ENCODE measurements at regions not wholly inside any gene's neighbourhood (a gene's known extent, or its start where the extent isn't known, plus 50 kb on each side); places are given as distances from the start of the nearest gene placed in this dataset.

DNA sequence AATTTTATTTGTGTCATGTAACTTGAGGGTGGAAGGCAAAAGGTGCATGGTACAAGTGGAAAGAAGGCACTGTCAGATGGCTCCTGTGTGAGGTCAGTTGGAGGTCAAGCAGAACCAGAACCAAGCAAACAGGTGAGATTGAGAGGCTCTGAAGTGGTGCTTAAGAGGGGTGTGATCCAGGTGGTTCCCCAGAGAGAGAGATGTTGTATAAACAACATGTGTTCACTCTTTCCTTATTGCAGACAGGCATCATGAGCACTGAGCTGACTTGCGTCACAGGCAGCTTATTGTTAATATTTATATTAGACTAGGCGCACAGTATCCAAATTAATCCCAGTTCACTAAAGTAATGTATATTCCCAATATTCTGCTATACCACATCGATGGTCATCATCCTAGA lies 56.8 kb downstream of the CXCL13 start:
- TF ChIP-seq CHD2 (IDR thresholded peaks at IDR 0.05; ENCODE audit: low read length, partially characterized antibody) (no peak), POLR2A (IDR thresholded peaks at IDR 0.05; ENCODE audit: low read length) (no peak), RCOR1 (IDR thresholded peaks at IDR 0.05; ENCODE audit: low read depth, low read length) (no peak), EP300 (IDR thresholded peaks at IDR 0.05) (no peak), SMC3 (IDR thresholded peaks at IDR 0.05) (no peak)
- TF ChIP-seq, protein P1, sequence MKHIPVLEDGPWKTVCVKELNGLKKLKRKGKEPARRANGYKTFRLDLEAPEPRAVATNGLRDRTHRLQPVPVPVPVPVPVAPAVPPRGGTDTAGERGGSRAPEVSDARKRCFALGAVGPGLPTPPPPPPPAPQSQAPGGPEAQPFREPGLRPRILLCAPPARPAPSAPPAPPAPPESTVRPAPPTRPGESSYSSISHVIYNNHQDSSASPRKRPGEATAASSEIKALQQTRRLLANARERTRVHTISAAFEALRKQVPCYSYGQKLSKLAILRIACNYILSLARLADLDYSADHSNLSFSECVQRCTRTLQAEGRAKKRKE (CRISPR knock-in tag; IDR thresholded peaks at IDR 0.05; ENCODE audit: low read depth) = no peak
- TF ChIP-seq, protein P2, sequence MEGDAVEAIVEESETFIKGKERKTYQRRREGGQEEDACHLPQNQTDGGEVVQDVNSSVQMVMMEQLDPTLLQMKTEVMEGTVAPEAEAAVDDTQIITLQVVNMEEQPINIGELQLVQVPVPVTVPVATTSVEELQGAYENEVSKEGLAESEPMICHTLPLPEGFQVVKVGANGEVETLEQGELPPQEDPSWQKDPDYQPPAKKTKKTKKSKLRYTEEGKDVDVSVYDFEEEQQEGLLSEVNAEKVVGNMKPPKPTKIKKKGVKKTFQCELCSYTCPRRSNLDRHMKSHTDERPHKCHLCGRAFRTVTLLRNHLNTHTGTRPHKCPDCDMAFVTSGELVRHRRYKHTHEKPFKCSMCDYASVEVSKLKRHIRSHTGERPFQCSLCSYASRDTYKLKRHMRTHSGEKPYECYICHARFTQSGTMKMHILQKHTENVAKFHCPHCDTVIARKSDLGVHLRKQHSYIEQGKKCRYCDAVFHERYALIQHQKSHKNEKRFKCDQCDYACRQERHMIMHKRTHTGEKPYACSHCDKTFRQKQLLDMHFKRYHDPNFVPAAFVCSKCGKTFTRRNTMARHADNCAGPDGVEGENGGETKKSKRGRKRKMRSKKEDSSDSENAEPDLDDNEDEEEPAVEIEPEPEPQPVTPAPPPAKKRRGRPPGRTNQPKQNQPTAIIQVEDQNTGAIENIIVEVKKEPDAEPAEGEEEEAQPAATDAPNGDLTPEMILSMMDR (IDR thresholded peaks at IDR 0.05) = no peak
- TF ChIP-seq, protein P3, sequence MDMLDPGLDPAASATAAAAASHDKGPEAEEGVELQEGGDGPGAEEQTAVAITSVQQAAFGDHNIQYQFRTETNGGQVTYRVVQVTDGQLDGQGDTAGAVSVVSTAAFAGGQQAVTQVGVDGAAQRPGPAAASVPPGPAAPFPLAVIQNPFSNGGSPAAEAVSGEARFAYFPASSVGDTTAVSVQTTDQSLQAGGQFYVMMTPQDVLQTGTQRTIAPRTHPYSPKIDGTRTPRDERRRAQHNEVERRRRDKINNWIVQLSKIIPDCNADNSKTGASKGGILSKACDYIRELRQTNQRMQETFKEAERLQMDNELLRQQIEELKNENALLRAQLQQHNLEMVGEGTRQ (IDR thresholded peaks at IDR 0.05) = no peak
